HTR-8/SVneo (cell line): ENCODE measurements at regions not wholly inside any gene's neighbourhood (a gene's known extent, or its start where the extent isn't known, plus 50 kb on each side); places are given as distances from the start of the nearest gene placed in this dataset.

Source experiments
- DNase-seq: peaks from one replicate; pipeline ENCODE4 v3.0.0; 2011; ENCODE audit warnings: low spot score, mixed read lengths; ENCODE audit not compliant: insufficient read length
- FAIRE-seq: peaks from 2 replicates; lab custom pipeline; 2011; peaks lifted over from hg19 to GRCh38; lab: Jason Lieb, UNC

- DNase-seq (no peak), FAIRE-seq (no peak)
These were observed 147.8 kb upstream of the RPL38 start for GRCh38 chr17:74055508-74056160.

DNA sequence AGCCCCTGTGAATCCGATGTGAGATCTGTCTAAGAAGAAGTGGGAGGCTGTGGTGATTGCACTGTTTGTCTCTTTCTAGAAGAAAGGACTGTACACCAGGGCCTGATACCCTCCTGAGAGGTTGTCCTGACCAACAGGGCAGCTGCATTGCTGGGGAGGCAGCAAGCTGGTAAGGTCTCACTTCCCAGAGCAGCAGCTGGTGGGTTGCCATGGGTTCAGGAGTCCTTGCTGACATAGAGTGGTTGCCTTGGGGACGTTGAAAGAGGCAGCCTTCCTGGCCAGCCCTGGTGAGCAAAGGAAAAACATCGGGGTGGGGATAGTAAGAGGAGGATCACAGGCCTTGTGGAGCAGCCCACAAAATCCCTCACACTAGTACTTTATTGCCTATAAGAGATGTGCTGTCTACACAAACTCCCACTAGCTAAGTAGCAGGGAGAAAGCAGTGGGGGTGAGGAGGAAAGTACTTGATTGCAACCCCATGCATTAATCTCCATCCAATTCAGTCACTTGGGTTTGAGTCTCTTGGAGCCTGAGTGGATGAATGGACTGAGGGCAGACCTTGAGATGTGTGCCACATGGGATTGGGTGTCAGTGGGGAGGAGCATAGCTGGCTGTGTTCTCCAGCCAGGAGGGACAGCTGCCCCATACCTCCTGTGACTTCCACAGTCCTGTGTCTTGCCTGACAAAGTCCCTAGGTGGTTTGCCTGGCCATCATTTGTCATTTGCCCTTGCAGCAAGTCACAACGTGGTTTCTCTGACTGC, 143.8 kb upstream of the RPL38 start:
- FAIRE-seq (no peak), DNase-seq (no peak)

GRCh38 chr17:74061758-74062157, 141.7 kb upstream of the RPL38 start:
- DNase-seq (no peak), FAIRE-seq (no peak)

DNA sequence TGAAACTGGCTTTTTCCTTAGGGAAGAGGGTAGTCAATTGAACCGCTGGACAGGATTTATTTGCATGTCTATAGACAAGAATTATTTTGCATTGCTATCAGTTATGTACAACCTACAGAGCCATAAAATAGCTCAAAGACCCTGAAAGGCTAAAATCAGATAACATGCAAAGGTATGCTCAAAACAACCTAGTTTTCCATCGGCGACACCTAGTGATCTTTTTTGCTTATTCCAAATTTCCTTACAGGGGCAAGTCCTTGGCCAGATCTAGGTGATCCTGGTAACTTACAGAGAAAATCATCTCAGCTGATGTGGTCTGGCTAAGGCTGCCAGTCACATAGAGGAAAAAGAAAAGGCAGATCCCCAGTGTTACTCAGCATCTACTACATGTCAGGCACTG, 141.2 kb upstream of the RPL38 start:
- FAIRE-seq: no peak
- no peak for DNase-seq

DNA sequence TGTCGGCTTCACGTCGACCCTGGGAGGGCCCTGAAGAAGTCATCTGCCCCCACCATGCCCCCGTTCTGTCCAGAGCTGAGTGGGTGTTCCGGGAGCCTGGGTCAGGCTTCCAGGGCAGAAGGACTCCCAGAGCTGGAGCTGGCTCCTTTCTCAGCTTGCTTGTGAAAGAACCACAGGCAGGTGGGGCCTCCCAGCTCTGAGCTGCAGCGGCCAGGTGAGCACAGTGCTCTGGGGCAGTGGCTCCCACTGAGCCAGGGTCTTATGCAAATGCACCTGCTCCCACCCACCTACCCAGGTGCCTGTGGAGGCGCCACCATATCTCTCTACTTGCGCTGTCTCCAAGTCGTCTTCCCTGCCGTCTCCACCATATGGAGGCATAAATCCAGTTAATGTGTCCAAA, 140.0 kb upstream of the RPL38 start:
- FAIRE-seq: no peak
- no peak for DNase-seq

DNA sequence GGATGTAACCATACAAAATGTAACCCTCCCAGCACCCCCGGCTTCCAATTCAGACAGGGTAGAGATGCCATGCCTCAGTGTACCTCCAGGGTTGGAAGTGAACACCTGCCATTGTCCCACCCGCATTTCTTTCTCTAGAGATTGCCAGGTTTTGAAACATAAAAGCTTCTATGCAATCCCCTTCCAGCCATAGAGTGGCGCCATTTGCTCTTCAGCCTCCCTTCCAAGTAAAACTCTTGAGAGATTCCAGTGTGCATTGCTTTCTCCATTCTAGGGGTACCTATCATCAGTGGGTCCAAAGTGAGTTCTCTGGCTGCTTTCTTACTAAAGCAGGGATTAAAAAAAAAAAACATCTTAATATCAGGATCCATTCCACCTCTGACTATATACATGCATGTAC, 133.1 kb upstream of the RPL38 start:
- no peak for FAIRE-seq

GRCh38 chr17:74070998-74071679, 132.3 kb upstream of the RPL38 start:
- DNase-seq (no peak), FAIRE-seq (no peak)

More for the DNA sequence above, 133.1 kb upstream of the RPL38 start:
- DNase-seq: no peak

GRCh38 chr17:74072340-74072739, 131.1 kb upstream of the RPL38 start:
- no peak for DNase-seq
- no peak for FAIRE-seq

- FAIRE-seq (no peak), DNase-seq (no peak)
These were observed 127.0 kb upstream of the RPL38 start for GRCh38 chr17:74076446-74076845.

DNA sequence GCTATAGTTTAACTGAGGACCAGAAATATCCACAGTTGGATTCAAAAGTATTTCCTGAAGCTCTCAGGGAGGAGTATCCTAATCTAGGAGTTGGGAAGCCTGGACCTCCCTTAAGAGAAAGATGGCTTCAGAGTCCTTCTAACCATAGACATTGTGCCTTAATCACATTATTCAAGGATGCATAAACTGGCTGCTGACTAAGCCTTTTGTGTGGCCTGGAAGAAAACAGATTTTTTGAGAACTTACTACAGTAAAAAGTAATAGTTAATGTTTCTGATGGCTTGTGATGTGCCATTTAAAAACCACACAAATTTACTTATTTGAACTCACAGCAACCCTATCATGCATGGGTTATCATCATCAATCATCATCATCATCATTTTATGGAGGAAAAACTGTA, 126.2 kb upstream of the RPL38 start:
- DNase-seq: no peak

DNA sequence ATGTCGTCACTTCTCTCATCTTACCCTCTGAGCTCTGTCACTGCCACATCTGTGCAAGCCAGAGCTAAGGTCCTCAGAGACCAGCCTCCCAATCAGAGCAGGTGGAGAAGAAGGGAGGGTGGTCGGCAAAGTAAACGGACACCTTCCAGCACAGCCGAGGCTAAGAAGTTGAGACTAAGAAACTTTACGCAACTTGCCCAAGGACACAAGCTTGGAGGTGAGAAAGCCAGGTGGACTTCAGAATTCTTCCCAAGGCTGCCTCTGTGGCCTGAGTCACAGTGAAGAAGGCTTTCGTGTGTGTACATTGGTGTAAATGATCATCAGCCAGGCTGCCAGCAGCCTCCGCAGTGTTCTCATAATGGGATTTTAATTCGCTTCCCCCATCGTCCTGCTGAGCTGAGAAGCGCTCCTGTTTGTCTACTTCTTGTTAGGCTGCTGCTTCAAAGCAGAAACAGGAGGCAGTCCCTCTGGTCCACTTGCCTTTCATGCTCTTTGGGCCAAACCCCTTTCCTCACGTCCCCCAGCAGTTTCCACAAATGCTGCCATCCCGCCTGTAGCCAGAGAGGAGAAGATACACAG, 125.0 kb upstream of the RPL38 start:
- DNase-seq: no peak
- FAIRE-seq: no peak

More for the DNA sequence above, 126.2 kb upstream of the RPL38 start:
- FAIRE-seq: no peak

DNA sequence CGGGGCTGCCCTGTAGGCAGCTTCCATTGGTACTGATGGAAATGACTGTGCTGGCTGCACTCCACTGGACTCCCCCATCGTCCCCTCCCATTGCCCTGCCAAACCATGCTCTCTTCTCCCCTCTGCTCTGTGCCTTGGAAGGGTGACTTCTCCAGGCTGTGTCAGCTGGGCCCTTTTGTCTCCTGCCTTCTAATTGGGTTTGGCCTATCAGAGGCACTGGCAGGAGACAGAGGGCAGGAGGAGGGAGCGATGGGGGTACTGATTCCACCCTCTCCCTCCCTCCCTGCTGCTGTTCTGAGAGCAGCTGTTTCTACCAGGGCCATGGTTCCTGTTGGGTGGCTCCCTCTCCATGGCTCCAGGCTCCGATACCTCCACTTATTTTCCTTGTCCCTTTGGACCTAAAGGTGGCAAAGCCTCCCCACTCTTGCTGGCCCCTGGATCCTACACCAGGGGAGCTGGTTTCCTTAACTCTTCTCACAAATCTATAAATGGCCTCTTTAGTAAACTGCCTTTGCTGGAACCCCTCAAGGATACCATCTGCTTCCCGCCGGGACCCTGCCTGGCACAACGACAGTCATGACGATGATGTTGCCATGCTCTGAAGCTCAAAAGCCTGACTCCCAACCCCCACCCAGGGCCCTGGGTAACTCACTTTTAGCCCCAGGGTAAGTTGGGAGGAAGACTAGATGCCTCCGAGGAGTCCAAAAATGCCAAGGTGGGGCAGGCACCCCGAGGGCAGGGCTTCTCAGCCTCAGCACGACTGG, 123.8 kb upstream of the RPL38 start:
- no peak for DNase-seq
- FAIRE-seq: no peak

- FAIRE-seq (no peak), DNase-seq (no peak)
These were observed 122.6 kb upstream of the RPL38 start for GRCh38 chr17:74080656-74081582.

- FAIRE-seq: no peak
These were observed 120.6 kb upstream of the RPL38 start for GRCh38 chr17:74082886-74083285.

GRCh38 chr17:74083321-74083720, 120.2 kb upstream of the RPL38 start:
- FAIRE-seq: no peak
- no peak for DNase-seq

More at GRCh38 chr17:74082886-74083285, 120.6 kb upstream of the RPL38 start:
- DNase-seq: no peak

GRCh38 chr17:74085434-74085833, 118.0 kb upstream of the RPL38 start:
- FAIRE-seq: no peak
- DNase-seq: no peak

DNA sequence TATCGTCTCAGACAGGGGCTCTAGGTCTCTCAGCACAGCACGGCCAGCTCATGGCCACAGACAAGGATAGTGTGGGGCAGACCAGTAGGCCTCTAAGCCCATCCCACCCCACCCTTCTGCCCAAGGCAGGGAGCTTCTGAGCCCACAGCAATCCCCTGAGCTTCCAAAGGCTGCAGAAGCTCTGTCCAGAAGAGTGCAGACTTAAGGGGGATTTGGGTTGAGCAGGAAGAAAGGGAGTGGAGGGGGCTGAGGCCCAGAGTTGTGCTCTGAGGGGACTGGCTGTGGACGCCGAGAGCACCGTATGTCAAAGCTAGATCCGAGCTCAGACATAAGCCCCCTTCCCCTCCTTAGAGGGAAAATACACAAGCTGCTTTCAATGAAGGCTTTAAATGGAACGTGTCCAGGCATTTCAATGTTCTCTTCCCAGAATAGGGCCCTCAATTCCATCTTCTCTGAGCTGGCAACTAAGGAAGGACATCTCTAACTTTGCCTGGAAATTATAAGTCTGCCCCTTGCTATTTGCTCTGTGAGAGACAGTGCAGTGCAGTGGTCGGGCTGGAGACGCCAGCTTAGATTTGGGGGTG, 116.4 kb upstream of the RPL38 start:
- FAIRE-seq: no peak
- DNase-seq: no peak

- DNase-seq: no peak
- FAIRE-seq: no peak
These were observed 115.1 kb upstream of the RPL38 start for GRCh38 chr17:74088285-74088933.
